Osteoblast (primary cell): ENCODE measurements at regions not wholly inside any gene's neighbourhood (a gene's known extent, or its start where the extent isn't known, plus 50 kb on each side); places are given as distances from the start of the nearest gene placed in this dataset.

Source experiments
- DNase-seq: peaks from one replicate; pipeline ENCODE4 v3.0.0; 2011; ENCODE audit warnings: low spot score, mixed read lengths; ENCODE audit not compliant: insufficient read length; ENCODE audit errors: missing footprints
- H2AFZ ChIP-seq: 2 replicates; pipeline ENCODE4 v1.6.0; 2011; ENCODE audit warnings: mild to moderate bottlenecking, low read length
- H3K27ac ChIP-seq: 2 replicates; pipeline ENCODE4 v1.5.1; 2011; ENCODE audit warnings: mild to moderate bottlenecking, low read depth, low read length, moderate library complexity
- H3K27me3 ChIP-seq: 2 replicates; pipeline ENCODE4 v1.6.0; 2012; ENCODE audit warnings: mild to moderate bottlenecking, control low read depth, inconsistent platforms, low read length, moderate library complexity; ENCODE audit not compliant: insufficient read depth
- H3K36me3 ChIP-seq: 2 replicates; pipeline ENCODE4 v1.5.1; 2011; ENCODE audit warnings: mild to moderate bottlenecking, low read length, control low read depth, moderate library complexity; ENCODE audit not compliant: insufficient read depth
- H3K4me1 ChIP-seq: 2 replicates; pipeline ENCODE4 v1.5.1; 2011; ENCODE audit warnings: mild to moderate bottlenecking, low read length, control low read depth, moderate library complexity; ENCODE audit not compliant: insufficient read depth
- H3K4me2 ChIP-seq: 2 replicates; pipeline ENCODE4 v1.6.0; 2011; ENCODE audit warnings: mild to moderate bottlenecking, low read length; ENCODE audit not compliant: insufficient read depth
- H3K4me3 ChIP-seq: fragments of 200-600 bp; sonication (generic); 3 replicates; pipeline ENCODE4 v1.5.1; 2012; ENCODE audit warnings: mild to moderate bottlenecking, low read length, inconsistent platforms; ENCODE audit not compliant: insufficient read depth
- H3K79me2 ChIP-seq: 2 replicates; pipeline ENCODE4 v1.6.0; 2012; ENCODE audit warnings: mild to moderate bottlenecking, low read length, control low read depth, inconsistent platforms; ENCODE audit not compliant: insufficient read depth
- H3K9me3 ChIP-seq: 2 replicates; pipeline ENCODE4 v1.5.1; 2011; ENCODE audit warnings: low read depth, low read length, control low read depth
- H4K20me1 ChIP-seq: 2 replicates; pipeline ENCODE4 v1.6.0; 2012; ENCODE audit warnings: mild to moderate bottlenecking, low read length, control low read depth; ENCODE audit not compliant: insufficient read depth
- TF ChIP-seq, protein P1 (sequence below): IDR thresholded peaks from 2 replicates; pipeline ENCODE4 v1.5.1; 2011; ENCODE audit warnings: mild to moderate bottlenecking, low read depth, low read length, moderate library complexity; ENCODE audit errors: extremely low read depth

DNA sequence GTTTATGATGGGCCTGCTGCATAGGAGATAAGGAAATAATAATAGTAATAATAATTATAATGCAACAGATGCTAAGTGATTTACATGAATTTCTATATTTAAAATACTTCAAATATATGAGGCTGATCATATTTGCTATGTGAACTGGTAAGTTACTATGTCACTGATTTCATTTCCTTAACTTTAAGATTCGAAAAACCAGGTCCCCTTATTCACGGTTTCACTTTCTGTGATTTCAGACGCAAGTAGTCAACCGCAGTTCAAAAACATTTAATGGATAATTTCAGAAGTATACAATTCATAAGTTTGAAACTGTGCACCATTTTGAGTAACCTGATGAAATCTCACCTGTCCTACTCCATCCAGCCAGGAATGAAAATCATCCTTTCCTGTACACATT, 1697.1 kb upstream of the LRRTM1 start:
- H3K4me3 ChIP-seq: no peak overlapping the region
- no peaks in the 10 kb centered on the region for H3K4me1 ChIP-seq
- peaks cover 3% of the 10 kb centered on the region for H3K9me3 ChIP-seq
- H3K36me3 ChIP-seq: no peaks in the 10 kb centered on the region
- TF ChIP-seq, protein P1, sequence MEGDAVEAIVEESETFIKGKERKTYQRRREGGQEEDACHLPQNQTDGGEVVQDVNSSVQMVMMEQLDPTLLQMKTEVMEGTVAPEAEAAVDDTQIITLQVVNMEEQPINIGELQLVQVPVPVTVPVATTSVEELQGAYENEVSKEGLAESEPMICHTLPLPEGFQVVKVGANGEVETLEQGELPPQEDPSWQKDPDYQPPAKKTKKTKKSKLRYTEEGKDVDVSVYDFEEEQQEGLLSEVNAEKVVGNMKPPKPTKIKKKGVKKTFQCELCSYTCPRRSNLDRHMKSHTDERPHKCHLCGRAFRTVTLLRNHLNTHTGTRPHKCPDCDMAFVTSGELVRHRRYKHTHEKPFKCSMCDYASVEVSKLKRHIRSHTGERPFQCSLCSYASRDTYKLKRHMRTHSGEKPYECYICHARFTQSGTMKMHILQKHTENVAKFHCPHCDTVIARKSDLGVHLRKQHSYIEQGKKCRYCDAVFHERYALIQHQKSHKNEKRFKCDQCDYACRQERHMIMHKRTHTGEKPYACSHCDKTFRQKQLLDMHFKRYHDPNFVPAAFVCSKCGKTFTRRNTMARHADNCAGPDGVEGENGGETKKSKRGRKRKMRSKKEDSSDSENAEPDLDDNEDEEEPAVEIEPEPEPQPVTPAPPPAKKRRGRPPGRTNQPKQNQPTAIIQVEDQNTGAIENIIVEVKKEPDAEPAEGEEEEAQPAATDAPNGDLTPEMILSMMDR: no peak
- no peaks in the 10 kb centered on the region for H3K27me3 ChIP-seq
- no peaks in the 10 kb centered on the region for H4K20me1 ChIP-seq
- no peak overlapping the region for H3K4me2 ChIP-seq
- no peak overlapping the region for H3K27ac ChIP-seq
- no peaks in the 10 kb centered on the region for H3K79me2 ChIP-seq
- no peak for DNase-seq
- H2AFZ ChIP-seq: no peak overlapping the region

GRCh38 chr2:82000606-82001005, 1696.1 kb upstream of the LRRTM1 start:
- no peaks in the 10 kb centered on the region for H3K27me3 ChIP-seq
- H3K79me2 ChIP-seq: no peaks in the 10 kb centered on the region
- no peaks in the 10 kb centered on the region for H3K36me3 ChIP-seq

DNA sequence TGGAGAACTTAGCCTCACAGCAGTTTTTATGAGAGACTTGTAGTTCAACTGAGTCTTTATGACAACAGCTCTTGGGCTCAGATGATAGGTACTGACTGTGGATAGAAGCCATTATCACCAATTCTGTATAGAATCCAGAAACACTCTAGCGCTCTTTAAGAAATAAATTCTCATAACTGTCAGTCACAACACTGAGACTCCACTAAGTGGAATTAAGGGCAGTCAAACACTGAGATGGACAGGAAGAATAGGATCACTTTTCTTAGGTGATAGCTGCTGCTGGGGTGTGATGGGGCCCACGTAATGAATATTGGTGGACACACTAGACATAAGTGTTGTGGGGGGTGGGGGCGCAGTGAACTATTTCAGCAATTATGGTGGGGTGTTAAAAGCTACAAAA, 1691.8 kb upstream of the LRRTM1 start:
- H3K79me2 ChIP-seq: no peaks in the 10 kb centered on the region
- H3K4me3 ChIP-seq: no peak overlapping the region
- H3K4me1 ChIP-seq: no peaks in the 10 kb centered on the region
- no peaks in the 10 kb centered on the region for H3K27me3 ChIP-seq
- TF ChIP-seq, protein P1: no peak
- no peaks in the 10 kb centered on the region for H3K36me3 ChIP-seq
- H4K20me1 ChIP-seq: no peaks in the 10 kb centered on the region
- DNase-seq: no peak
- no peak overlapping the region for H2AFZ ChIP-seq
- no peak overlapping the region for H3K4me2 ChIP-seq
- H3K9me3 ChIP-seq: peaks cover 5% of the 10 kb centered on the region
- H3K27ac ChIP-seq: no peak overlapping the region

More at GRCh38 chr2:82000606-82001005, 1696.1 kb upstream of the LRRTM1 start:
- TF ChIP-seq, protein P1: no peak
- no peak overlapping the region for H2AFZ ChIP-seq
- H3K27ac ChIP-seq: no peak overlapping the region
- H3K4me2 ChIP-seq: no peak overlapping the region
- H4K20me1 ChIP-seq: no peaks in the 10 kb centered on the region
- no peak overlapping the region for H3K4me3 ChIP-seq
- no peaks in the 10 kb centered on the region for H3K4me1 ChIP-seq
- peaks cover 3% of the 10 kb centered on the region for H3K9me3 ChIP-seq
- DNase-seq: no peak

DNA sequence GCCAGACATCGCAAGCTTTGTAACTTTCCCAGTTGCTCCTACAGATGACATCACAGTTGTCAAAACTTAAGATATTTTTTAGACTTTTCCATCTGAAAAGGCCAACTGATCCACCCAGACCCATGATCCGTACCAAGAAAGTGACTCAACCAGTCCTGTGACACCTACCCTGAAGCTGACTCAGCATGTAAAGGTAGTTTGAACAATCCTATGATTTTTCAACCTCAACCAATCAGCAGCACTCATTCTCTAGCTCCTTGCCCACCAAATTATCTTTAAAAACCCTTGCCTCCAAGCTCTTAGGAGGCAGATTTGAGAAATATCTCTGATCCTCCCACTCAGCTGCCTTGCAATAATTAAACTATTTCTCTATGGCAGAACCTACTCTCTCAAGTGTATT, 1686.7 kb upstream of the LRRTM1 start:
- TF ChIP-seq, protein P1: no peak
- DNase-seq: no peak
- Histone ChIP-seq H3K9me3 (peaks cover 3% of the 10 kb centered on the region), H2AFZ (no peak overlapping the region), H3K36me3 (no peaks in the 10 kb centered on the region), H3K4me3 (no peak overlapping the region), H3K79me2 (no peaks in the 10 kb centered on the region), H3K27me3 (no peaks in the 10 kb centered on the region), H3K4me2 (no peak overlapping the region), H3K4me1 (no peaks in the 10 kb centered on the region), H4K20me1 (no peaks in the 10 kb centered on the region), H3K27ac (no peak overlapping the region)
